GM21825 (cell line): ENCODE measurements at regions not wholly inside any gene's neighbourhood (a gene's known extent, or its start where the extent isn't known, plus 50 kb on each side); places are given as distances from the start of the nearest gene placed in this dataset.
A peak's percentile ranks its signal among the peaks of the same experiment; 100 is the strongest.

Experiments used
- ATAC-seq: cut with Tn5 transposase; IDR thresholded peaks from one replicate; pipeline ENCODE4 v1.9.1; 2021; ENCODE audit warnings: mild to moderate bottlenecking, moderate library complexity; ENCODE audit not compliant: unreplicated experiment

DNA sequence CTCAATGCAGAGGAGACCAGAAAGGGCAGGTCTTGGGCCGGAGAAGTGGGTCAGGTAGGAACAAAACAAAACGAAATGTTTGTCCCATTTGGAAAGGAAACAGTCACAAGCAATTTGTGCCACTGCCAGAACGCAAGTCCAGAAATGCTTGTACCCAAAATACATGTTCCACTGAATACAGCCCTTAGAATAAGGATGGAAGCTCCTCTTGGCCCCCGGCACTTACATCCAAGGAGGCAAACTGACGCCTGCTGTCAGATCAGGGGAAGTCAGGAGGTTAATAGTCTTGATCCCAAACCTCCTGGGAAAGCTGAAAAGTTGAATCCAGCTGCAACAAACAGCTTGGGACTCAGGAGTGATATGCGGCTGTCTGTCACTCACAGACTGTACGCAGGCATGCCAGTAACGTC, 75.9 kb upstream of the GALNT2 start:
- ATAC-seq, result no peak

DNA sequence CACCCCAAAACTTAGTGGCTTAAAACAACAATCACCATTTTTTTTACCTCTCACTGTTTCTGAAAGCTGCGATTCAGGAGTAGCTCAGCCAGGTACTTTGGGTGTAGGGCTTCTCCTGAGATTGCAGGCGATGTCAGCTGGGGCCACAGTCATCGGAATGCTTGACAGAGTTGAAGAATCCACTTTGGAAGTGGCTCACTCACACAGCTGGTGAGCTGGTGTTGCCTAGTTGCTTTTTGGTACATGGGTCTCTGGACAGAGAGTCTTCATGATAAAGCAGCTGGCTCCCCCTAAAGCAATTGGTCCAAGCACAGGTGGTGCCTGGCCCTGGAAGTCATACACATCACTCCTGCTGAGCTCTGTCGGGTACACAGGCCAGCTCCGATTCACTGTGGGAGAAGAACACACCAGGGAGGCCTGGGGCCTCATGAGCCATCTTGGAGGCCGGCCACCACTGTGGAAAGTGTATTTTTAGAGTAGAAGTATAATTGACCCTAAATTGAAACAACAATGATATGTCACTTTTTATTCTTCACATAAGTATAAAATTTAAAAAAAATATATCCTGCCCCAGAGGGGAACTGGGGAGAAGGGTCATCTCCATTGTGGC, 75.2 kb upstream of the GALNT2 start:
- ATAC-seq, result no peak

DNA sequence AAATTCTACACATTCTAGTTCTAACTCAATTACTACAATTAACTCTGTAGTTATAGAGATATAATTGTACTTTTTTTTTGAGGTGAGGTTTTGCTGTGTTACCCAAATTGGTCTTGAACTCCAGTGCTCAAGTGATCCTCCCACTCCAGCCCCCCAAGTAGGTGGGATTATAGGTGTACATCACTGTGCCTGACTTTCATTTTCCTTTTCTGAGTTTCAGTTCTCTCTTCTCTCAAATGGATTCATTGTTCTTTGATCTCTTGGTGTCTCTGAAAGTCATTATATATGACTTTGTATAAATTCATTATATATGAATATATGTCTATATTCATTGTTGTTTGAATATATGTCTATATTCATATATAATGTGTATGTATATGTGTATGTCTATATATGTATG, 74.0 kb upstream of the GALNT2 start:
- peak; percentile 60 for ATAC-seq

DNA sequence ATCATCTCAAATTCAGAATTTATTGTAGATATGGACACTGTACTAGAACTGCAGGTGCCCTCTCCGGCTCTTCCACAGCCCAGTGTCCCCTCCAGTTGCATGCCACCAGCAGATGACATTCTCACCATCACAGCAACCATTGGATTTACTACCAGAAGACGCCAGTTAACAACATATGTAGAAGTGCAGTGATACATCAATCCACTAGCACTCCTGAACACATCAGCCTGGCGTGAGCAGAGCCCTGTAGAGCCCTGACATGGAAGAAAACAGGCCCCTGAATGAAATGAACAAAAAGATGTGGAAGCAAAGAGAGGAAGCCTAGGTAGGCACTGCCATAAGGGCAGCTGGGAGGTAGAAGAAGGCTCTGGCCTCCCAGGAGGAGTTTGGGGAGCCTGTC, 73.1 kb upstream of the GALNT2 start:
- ATAC-seq, result no peak

DNA sequence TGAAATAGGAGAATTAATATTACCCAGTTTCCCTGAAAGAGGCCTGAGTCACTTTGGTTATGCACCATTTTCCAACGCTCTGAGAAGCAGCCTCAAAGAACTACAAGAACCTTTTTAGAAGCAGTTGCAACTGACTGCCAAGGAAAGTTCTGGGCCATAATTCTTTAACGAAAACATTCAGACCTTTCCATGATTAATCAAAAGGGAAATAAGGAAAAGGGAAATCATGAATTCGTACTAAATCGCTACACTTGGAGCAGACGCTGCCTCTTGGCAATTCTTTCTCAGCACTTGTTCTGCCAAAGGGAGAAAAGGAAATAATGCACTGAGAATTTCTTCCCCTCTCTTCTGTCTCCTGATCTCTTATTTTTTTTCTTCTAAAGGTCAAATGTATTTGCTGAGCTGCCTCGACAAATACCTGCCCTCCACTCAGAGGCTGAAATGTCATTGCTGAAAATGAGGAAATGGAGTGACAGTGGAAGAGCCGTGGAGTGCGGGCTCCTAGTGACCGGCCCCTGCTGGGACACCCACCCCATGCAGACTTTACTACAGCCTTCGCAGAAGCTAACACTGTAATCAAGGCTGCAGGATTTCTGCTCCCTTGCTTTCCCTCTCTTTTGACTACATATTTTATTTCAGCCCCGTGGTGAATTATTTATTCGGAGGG, 67.9 kb upstream of the GALNT2 start:
- no peak for ATAC-seq

DNA sequence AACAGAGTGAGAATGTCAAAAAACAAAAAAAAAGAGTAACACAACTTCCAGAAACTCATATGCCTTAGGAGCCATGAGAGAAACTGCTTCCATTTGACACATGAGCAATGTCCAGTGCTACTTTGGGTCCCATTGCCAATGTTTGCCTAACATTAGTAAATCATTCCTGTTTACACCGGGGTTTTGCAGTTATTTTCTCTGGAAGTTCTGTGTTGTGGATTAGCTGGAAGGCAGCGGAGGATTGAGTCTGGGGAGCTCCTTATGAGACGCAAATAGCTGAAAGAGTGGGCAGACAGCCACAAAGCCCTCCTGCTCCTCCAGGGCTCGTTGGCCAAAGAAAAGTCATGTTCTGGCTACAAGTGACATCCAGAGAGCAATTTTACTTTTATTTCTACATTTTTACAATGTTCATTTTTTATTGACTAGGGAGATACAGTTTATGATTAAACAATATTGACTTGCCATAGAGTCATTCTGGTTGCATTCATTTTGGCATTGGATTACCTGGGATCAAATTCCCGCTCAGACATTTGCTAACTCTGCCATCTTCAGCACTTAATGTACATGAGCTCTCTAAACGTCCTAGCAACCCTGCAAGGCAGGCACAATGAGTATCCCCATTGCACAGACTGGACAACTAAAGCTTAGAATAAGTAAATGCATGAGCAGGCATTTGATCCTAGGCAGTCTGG, 66.4 kb upstream of the GALNT2 start:
- no peak for ATAC-seq

DNA sequence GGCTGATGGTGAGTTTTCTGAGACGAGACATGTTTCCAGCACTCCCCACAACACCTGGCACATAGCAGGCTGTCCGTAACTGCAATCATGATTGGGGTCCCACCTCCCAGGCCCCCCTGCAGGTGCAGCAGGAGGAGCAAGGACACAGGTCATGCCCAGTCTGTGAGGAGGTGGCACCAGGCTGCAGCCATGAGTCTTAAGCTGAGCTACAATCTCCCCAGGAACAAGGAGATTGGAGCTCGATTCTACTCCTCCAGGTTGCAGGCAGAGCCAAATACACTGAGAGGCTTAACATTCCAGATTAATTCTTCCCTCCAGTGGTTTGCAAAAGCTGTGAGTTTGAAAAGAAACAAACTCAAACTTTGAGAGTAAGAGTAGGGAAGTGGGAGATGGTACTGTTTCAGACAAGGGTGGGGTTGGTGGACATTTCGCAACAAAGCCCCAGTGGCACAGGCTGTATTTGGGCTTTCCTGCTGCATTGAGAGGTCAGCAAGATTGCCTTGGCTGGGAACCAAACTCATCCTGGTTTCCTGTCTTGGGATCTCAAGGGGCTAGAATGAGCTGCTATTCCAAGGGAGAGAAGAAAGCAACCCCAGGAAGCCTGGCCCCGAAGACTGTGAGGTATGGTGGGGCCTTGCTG, 64.8 kb upstream of the GALNT2 start:
- no peak for ATAC-seq

DNA sequence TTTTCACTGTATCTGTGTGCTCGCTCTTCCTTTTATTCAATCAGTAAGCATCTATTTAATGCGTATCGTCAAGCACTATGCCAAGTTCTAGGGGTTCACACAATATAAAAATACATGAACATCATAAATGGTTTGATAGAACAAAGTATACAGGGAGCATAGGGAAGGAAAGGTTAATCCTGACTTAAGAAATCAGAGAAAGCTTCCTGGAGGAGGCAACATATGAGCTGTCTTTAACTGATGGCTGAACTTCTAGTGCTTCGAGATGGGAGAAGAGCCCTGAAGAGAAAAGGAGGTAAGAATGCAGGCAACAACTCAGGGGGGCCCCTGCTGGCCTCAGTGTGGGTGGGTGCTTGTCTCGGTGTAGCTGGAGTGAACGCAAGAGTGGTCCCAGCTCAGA, 63.6 kb upstream of the GALNT2 start:
- no peak for ATAC-seq

DNA sequence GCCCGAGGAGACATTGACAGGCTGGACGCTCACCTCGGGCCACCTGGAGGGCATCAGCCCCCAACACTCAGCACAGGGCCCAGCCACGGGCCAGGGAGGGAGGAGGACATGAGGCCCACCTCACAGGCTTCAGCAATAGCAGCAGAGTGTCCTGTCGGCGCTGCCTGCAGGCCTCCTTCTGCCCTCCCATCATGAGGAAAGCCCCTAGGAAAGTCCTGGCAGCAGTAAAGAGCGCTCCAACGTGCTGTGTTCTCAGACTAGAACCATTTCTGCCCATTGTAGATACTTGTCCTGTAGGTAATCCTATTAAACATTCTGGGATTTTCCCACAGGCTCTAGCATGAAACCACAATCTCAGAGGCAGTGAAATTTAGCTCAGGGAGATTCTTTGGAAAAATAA, 62.0 kb upstream of the GALNT2 start:
- no peak for ATAC-seq

DNA sequence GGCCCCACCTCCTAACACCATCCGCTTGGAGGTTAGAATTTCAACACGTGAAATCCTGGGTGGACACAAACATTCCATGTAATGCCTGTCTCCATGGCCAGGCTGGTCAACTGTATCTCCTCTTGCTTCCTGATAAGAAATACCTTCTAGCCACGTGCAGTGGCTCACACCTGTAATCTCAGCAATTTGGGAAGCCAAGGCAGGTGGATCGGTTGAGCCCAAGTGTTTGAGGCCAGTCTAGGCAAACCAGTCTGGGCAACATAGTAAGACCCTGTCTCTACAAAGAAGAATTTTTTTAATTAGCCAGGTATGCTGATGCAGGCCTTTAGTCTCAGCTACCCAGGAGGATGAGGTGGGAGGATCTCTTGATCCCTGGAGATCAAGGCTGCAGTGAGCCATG, 58.3 kb upstream of the GALNT2 start:
- no peak for ATAC-seq

DNA sequence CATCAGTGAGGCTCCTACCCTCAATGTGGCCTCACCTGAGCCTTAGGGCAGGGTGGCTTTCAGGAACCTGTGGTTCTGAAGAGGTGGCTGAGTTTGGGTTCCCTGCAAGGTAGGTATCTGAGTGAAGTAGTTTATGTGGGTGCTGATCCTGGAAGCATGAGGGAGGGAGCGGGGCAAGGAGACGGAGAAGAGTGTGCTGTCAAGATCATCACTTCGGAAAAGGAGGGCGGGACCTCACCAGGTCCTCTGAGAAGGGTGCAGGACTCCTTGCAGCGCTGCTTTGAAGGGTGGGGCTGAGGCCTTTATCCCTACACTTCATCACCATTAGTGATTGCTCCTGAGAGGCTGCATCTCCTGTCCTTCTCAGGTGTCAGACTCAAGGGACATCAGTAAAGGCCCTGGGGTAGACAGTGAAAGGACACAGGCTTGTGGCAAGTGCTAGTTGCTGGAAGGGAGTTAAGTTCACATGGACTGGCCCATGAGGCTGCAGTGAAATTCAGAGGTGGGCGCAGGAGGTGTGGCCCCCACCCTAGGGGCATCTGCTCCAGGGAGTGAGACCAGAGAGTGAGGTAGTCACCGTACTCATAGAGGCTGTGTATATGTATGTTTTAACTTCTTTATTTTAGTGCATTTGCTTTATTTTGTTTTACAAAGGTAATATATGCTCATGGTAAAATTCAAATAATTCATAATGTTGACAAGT, 57.3 kb upstream of the GALNT2 start:
- ATAC-seq, result no peak

DNA sequence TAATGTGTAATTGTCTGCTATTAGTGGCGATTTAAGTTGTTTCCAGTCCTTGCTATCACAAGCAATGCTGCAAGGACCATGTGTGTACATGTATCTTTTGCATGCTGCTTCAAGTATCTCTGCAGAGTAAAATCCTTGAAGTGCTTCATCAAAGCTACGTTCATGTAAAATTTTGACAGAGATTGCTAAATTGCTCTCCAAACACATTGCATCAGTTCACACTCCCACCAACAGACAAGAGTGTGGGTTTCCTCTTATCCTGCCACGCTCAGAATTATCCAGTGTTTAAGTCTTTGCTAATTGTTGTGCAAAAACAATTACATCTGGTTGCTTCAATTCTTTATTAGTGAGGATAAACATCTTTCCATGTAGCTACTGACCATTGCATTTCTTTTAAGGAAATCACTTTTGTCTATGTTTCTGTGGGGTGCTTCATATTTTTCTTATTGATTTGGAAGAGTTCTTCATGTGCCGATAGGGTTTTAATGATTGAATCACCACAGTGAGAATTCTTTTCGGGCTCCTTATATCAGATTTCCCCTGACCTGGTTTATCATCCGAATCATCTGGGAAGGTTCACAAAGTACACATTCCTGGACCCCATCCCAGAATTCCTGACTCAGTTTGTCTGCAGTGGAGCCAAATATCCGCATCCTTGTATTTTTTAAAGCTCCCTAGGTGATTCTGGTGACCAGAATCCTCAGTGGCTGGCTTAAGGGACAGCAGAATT, 56.3 kb upstream of the GALNT2 start:
- ATAC-seq, result no peak

DNA sequence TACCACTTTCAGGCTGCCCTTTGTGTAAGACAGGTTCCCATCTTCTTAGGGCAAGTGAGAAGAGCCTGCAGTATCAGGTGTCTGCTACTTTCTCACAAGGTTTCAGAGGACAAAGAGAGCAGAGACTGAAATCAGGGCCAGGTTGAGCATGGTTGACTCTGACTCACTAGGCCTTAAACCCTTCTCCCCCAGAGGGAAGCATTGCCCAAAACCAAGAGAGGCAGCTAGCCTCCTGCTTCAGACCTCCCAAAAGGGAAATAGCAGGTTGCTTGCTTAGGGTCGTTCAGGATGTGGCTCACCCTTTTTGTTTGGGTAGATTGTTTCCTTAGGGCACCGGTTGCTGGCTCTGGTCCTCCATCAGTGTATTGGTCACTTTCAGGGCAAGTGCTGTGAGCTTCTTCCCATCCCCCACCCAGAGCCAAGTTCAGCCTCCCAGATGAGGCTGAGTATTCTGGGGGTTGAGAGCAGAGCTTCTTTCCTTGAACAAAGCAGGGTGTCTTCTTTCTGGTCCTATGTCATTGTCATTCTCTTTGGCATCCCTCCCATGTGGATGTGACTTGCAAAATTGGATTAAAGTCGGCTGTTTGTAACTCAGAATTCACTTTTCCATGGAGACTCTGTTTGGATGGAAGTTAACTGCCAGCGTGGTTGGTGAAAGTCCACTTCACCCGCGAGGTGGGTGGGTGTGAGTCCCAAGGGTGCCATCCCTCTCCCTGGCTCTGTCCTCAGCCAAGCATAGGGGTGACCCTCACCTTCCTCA, 55.5 kb upstream of the GALNT2 start:
- no peak for ATAC-seq

DNA sequence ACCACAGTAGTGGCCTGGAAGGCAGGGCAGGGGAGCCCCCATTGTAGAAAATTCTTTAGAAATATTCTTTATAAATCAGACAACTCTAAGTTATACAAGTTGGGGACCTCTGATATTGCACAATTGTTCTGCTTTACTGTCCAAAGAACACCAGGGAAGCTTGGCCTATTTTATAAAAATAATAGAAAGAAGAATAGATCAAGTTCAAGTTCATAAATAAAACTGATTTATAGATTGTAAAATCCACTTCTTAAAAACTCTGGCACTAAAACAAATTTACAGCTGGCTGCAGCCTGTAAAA, 55.0 kb upstream of the GALNT2 start:
- ATAC-seq, result no peak

DNA sequence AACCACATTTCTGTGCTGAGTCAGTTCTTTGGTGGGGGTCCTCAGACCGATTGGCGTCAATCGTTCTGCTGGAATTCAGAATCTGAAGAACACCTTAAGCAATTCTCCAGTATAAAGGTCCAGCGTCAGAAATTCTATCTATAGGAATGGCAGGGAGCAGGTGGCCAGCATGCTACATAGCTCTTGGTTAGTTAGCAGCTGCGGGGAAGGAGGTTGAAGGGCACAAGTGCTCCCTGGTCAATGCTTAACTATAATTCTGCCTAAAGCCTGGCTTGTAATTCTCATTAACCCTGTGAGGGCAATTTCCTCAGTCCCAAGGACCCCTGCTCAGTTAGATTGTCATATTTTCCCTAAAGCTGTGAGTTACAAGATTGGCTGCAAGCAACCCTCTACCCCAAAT, 54.3 kb upstream of the GALNT2 start:
- no peak for ATAC-seq

DNA sequence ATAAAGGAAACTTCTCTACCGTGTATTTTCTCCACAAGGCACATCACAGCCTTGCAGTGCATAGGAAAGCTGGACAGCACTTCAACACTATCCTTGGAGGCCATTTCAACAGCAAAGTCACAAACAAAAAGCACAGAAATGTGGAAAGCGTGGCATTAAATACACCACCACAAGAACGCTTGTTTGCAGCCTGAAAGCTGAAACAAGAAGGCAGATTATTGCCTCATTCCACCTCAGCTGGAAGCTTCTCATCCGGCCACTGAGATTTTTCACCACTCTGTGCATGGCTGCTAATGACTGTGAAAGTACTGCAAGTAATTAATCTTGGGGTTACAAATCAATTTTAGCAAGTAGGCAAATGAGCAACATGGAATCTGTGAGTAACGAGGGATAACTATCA, 50.9 kb upstream of the GALNT2 start:
- ATAC-seq, result no peak
